LNCAP (cell line): ENCODE measurements at regions not wholly inside any gene's neighbourhood (a gene's known extent, or its start where the extent isn't known, plus 50 kb on each side); places are given as distances from the start of the nearest gene placed in this dataset.

Source experiments
- TF ChIP-seq, protein P1 (sequence below): fragments of 450-650 bp; IDR thresholded peaks from 2 replicates; pipeline ENCODE4 v1.5.1; 2017; ENCODE audit warnings: mild to moderate bottlenecking

- TF ChIP-seq, protein P1, sequence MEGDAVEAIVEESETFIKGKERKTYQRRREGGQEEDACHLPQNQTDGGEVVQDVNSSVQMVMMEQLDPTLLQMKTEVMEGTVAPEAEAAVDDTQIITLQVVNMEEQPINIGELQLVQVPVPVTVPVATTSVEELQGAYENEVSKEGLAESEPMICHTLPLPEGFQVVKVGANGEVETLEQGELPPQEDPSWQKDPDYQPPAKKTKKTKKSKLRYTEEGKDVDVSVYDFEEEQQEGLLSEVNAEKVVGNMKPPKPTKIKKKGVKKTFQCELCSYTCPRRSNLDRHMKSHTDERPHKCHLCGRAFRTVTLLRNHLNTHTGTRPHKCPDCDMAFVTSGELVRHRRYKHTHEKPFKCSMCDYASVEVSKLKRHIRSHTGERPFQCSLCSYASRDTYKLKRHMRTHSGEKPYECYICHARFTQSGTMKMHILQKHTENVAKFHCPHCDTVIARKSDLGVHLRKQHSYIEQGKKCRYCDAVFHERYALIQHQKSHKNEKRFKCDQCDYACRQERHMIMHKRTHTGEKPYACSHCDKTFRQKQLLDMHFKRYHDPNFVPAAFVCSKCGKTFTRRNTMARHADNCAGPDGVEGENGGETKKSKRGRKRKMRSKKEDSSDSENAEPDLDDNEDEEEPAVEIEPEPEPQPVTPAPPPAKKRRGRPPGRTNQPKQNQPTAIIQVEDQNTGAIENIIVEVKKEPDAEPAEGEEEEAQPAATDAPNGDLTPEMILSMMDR, result no peak
Observed at GRCh38 chr13:60727140-60727539, 330.1 kb downstream of the TDRD3 start.

DNA sequence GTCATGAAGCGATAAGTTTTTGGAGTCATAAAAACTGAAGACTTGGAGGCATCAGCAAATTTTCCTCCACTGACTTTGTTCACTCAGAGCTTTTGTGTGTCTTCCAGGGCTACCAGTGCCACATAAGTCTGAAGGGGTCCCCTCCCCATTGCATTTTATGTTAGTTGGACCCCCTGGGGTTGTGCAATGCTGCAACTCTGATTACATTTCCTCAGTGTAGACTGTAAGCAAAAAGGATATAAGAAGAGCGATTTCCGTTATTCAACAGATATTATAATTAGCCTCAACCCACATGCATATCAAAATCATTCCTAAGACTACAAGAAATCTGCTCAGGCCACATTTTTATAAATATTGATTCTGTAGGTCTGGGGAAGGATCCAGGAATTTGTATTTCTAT lies 324.0 kb downstream of the TDRD3 start:
- TF ChIP-seq, protein P1, result no peak

DNA sequence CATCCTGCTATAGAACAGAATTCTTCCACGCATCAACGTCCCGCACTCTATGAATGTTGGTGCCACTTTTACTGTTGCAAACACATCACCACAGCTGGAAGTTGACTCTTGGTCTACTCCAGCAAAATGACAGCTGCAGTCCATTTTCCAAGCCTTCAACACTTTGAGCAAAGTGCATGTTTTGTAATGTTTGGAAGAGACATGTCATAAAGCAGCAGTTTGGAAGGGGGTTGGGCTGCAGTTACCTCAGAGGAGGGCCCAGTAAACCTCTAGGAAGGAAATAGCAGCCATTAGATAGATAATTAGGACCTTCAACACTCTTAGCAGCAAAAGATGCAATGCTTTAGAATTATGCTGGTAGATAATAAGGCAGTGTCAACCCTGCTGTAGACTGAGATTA lies 323.6 kb downstream of the TDRD3 start:
- TF ChIP-seq, protein P1, result no peak

DNA sequence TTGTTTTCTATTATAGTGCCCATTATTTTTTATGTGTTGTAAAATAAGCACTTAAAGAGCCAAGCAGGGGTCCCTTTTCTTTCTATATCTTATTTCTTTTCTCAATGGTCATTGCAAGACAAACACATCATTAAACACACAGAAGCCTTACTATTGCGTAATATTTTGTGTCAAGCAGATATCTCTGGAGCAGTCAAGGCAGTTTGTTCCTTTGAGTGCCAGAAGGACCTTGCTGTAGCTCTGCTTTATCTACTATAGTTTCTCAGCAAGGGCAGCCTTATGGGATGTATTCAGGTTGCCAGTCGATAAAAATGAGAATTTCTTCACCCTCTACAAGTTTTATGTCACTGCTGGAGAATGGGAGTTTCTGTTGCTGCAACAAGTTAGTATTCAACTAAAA lies 319.3 kb downstream of the TDRD3 start:
- TF ChIP-seq, protein P1, result no peak

DNA sequence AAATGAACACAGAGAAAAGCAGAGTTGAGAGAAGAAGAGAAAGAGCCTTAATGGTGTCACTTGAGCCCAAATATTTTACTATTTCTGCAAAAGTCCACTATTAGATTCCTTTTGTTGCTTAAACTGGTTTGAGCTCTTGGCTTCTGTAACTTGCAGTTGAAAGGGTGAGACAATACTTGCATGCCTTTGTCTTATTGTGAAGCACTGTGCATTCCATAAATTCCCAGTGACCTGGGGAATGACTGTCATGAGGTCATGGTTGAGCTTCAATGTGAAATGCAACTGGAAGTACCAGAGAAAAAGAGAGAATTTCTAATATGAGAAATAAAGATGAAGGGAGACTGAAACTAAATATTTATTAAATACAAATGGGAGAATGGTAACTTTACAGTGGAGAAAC lies 310.9 kb downstream of the TDRD3 start:
- TF ChIP-seq, protein P1, result no peak

- TF ChIP-seq, protein P1, result no peak
Observed at GRCh38 chr13:60701895-60702294, 304.9 kb downstream of the TDRD3 start.

- TF ChIP-seq, protein P1, result no peak
Observed at GRCh38 chr13:60700994-60701393, 304.0 kb downstream of the TDRD3 start.

DNA sequence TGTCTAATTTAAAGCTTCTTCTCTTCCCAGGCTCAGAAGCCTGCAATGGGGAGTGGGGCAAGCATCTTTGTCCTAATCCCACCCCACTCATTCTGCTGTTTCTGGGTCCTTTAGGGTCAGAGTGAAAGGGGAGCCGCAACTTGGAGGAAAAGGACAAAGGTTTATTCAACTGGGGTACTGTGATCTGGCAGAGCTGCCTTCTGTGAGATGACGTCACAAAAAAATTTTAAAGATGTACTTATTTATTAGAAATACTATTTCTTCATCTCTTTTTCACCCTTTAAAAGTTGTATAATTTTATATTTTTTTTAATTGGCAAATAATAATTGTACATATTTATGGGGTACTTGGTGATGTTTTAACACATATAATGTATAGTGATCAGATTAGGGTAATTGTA lies 302.6 kb downstream of the TDRD3 start:
- TF ChIP-seq, protein P1, result no peak
